ENCODE measurements at regions not wholly inside any gene's neighbourhood (a gene's known extent, or its start where the extent isn't known, plus 50 kb on each side); places are given as distances from the start of the nearest gene placed in this dataset.
"Not testable (repeated sequence)": the region's sequence is repeated elsewhere in the genome, so short reads cannot be mapped to it uniquely, and the experiment has no call there.

DNA sequence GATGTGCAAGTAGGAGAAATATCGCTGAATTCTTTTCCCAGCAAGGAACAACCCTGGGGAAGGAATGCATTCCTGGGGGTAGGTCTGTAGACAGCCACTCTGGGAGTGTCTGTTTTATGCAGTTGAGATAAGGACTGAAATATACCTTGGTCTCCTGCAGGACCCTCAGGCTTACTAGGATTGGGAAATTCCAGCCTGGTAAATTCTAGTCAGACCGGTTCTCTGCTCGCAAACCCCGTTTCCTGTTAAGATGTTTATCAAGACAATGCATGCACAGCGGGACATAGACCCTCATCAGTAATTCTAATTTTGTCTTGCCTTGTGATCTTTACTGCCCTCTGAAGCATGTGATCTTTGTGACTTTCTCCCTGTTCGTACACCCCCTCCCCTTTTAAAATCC is 839.0 kb downstream of the REEP3 start:
- DNase-seq, result not testable (repeated sequence)

GRCh38 chr10:64363687-64364086 is 842.5 kb downstream of the REEP3 start:
- DNase-seq, result no peak

DNA sequence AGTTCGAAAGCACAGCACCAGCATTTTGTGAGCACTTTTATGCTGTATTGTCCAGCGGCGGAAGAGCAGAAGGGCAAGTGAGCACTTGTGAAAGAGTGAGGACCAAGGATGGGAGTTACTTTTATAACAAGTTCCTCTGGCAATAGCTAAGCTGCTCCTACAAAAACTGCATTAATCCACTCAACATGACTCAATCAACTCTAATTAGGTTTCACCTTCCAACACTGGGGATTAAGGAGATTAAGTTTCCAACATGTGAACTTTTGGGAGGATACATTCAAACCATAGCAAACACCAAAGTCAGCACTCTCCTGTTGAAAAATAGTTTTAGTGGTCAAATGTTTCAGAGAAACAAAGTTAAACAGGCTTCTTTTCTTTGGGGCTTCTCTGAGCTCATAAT is 844.5 kb downstream of the REEP3 start:
- DNase-seq, result no peak

- no peak for DNase-seq
Observed at GRCh38 chr10:64368298-64368697, 847.1 kb downstream of the REEP3 start.

GRCh38 chr10:64369885-64370773 is 848.9 kb downstream of the REEP3 start:
- DNase-seq, result no peak

GRCh38 chr10:64374346-64374745 is 853.1 kb downstream of the REEP3 start:
- no peak for DNase-seq

DNA sequence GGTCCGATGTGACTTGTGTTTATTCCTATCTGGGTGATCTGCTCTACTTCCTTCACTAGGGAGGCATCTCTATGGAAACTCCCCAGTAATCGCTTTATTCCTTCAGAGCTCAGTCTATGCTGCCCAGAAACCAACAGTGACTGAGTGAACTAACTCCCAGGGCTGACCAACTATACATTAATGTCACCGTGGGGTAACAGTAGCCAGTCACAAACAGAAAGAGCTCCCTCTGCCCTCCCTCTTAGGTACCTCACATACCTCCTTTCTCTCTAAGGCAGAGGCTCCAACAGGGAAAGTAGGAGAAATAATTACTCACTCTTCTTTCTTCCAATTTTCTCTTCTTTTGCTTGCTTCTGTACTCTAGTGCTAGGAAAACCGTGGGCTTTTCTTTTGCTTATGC is 855.0 kb downstream of the REEP3 start:
- DNase-seq, result no peak

GRCh38 chr10:64379898-64380297 is 858.7 kb downstream of the REEP3 start:
- no peak for DNase-seq

DNA sequence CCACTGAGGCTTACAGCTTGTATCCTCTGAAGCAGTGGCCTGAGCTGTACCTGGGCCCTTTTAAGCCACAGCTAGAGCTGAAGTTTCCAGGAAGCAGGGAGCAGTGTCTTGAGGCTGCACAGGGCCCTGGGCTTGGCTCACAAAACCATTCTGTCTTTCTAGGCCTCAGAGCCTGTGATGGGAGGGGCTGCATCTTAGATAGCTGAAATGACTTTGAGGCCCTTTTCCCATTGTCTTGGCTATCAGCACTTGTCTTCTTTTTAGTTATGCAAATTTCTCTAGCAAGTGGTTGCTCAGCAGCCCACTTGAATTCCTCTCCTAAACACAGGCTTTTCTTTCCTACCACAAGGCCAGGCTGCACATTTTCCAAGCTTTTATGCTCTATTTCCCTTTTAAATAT is 864.2 kb downstream of the REEP3 start:
- no peak for DNase-seq

- DNase-seq, result no peak
Observed at GRCh38 chr10:64394744-64395143, 873.5 kb downstream of the REEP3 start.

DNA sequence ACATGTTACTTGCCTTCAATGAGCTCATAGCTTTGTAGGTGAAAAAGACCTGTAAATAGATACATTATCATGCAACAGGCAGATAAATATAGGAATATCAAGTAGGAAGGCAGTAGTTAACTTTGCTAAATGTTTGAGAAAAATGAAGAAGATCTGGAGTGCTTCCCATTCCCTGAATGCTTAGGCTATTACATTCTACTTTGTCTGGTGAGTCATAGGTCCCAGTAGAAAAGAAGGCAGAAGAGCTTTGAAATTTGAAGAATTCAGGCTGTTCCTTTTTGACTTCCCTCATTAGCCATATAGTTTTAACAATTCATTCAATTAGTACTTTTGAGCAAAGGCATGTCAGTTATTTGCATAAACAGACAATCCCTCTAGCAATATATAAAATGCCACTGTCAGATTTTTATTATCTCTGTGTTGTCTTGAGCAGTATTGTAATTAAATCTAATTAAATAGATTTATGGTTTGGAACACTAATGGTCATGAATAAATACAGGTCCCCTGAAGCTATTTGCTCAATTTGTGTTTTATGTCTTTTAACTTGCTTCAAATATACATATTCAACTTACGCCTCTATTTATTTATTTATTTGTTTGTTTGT is 875.0 kb downstream of the REEP3 start:
- DNase-seq, result no peak

- DNase-seq, result no peak
Observed at GRCh38 chr10:64397125-64397524, 875.9 kb downstream of the REEP3 start.

DNA sequence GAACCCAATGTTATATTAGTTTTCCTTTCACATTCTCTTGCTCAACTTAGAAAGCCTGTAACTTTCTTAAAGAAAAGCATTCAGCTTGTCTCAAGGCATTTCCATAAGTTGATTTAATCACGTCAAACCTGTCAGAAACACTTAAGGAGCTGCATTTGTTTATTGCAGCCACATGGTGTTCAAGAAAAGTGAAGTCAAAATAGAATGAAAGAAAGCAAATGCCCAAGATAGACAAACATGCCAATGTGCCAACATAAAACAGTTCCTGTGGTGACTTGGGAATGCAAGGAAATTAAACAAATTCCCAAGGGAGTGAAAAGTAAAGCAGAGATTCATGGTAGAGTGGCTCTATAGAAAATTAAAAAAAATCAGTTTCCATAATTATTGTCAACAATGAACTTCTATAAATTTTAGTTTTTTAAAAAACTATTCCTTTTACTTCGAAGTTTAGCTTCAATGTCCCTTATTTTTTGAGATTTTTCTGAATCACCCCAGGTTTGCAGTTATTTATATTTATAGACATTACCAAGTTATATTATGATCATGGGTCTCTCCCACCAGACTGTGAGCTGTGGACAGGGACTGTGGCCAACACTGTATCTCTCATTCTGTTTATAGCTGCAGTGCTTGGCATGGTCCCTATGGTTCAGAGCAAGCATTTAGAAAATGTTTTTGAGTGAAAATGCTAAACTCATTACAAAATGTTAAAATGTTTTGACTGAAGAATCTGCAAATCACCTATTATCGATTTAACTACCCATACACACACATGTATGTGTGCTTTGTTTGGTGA is 887.4 kb downstream of the REEP3 start:
- no peak for DNase-seq

DNA sequence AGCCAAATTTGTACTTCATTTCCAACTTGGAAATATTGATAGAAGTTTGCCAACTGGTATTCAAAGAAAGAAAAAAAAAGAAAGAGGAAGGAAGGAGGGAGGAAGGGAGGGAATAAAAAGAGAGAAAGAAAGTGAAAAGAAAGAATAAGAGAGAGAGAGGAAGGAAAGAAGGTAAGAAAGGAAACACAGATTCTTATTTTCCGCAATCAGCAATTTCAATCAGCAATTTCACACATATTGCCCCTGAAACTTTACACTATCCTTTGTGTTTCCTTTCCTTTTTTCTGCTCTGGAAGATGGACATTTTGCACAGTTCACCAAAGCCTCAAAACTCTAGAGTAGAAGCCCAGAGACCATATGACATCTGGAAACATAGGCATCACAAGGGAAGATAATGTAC is 888.1 kb downstream of the REEP3 start:
- no peak for DNase-seq

DNA sequence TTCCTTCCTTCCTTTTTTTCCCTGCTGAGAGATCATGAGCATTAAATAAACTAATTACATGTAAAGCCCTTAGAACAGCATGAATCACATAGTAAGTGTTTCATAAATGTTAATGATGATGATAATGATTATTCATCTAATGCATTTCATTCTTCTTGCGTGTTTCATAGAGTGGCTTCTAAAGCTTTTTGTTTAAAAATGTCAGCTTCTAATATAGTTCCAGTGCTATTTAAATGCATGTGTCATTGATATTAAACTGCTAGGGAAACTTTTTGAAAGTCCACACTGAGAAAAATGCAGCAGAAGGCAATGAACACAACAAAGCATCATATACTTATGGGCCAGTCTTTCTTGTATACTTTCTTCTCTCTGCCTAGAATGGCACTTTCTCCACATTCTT is 894.8 kb downstream of the REEP3 start:
- no peak for DNase-seq

- DNase-seq, result no peak
Observed at GRCh38 chr10:64419461-64419860, 898.3 kb downstream of the REEP3 start.

DNA sequence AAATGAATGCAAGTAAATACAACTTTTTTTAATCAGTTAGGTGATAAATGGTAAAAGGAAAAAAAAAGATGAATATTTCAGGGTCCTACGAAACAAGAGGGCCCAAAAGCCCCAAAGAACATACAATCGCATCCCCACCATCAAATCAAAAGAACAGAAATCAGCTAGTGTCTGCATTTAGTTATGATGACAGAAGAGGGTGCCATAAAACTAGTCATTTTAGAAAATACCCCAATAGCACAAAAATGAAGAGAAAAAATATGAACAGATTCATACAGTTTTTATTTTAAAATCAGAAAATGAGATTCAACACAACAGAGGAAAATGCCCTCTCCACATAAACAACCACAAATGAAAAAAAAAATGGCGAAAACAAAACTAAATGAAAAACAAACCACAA is 905.5 kb downstream of the REEP3 start:
- no peak for DNase-seq

DNA sequence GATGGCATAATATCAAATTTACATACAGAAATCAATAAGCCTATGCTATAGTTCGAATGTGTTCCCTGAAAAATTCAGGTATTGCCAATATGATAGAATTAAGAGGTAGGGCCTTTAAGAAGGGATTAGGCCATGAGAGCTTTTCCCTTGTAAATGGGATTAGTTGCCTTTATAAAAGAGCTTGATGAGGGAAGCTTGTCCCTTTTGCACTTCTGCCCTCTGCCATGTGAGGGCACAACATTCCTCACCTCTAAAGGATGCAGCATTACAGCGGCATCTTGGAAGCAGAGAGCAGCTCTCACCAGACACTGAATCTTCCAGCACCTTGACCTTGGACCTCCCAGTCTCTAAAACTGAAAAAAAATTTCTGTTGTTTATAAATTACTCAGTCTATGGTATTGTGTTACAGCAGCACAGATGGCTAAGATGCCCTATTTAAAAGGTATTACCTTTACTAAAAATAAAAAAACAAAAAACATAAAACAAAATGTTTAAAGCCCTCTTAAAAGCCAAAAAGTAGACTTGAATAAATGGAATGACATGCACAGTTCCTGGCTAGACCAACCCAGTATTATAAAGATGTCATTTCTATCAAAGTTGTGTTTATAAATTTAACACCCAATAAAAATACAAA is 909.6 kb downstream of the REEP3 start:
- no peak for DNase-seq

DNA sequence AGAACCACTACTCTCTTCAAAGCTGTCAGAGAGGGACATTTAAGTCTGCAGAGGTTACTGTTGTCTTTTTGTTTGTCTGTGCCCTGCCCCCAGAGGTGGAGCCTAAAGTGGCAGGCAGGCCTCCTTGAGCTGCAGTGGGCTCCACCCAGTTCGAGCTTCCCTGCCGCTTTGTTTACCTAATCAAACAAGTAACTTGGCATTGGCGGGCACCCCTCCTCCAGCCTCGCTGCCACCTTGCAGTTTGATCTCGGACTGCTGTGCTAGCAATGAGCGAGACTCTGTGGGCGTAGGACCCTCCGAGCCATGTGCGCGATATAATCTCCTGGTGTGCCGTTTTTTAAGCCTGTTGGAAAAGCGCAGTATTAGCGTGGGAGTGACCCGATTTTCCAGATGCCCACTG is 920.7 kb downstream of the REEP3 start:
- not testable (repeated sequence) for DNase-seq

DNA sequence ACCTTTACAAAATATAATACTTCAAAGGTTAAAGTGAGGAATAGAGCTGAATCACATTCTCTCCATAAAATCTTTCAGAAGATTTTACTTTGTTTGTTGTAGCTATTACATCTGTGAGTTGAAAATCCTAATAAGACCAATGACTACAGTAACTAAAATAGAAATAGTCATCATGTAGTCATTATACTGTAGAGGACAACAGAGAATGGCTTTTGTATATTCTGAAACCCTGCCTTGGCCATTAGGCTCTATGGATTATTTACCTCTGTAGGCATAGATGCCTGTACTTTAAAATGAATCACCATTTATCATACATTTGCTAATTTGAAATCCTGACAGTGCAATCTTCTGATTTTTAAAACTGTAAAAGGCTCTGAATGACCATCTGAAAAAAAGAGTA is 923.0 kb downstream of the REEP3 start:
- DNase-seq, result no peak

DNA sequence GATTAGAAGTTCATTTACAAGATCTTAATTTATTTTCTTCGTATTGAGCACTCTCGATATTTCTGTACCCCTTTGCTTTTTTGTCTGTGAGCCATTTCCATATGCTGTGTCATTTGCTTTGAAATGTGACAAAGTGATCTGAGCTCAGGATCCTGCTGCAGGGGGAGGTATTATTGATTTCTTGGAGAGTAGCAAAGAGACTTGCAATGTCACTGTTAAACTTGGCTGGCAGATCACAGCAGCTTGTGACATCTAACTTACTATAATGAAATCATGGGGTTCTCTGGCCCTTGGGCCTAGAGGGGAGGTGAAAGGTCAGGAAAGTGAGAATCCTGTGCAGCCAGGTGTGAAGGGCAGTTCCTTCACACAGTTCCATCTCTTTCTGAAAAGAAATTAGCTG is 923.4 kb downstream of the REEP3 start:
- no peak for DNase-seq

- DNase-seq, result no peak
Observed at GRCh38 chr10:64449603-64450002, 928.4 kb downstream of the REEP3 start.

DNA sequence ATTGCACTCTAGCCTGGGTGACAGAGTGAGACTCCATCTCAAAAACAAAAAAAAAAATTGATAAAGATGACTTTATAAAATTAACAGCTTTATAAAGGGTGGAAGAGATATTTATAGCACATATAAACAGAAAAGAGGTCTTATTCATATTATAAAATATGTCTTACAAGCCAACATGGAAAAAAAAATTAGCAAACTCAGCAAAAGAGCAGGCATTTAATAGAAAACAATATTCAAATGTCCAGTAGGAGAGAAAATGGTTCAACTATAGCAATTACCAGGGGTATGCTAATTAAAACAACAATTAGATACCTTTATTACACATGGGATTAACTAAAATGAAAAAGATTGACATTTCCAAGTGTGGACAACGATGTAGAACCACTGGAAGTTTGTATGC is 929.1 kb downstream of the REEP3 start:
- DNase-seq, result no peak

All from activated T-cell treated with anti-CD3 and anti-CD28 coated beads for 4 hours (primary cell).